ENCODE measurements at regions not wholly inside any gene's neighbourhood (a gene's known extent, or its start where the extent isn't known, plus 50 kb on each side); places are given as distances from the start of the nearest gene placed in this dataset.
"Not testable (repeated sequence)": the region's sequence is repeated elsewhere in the genome, so short reads cannot be mapped to it uniquely, and the experiment has no call there.

DNA sequence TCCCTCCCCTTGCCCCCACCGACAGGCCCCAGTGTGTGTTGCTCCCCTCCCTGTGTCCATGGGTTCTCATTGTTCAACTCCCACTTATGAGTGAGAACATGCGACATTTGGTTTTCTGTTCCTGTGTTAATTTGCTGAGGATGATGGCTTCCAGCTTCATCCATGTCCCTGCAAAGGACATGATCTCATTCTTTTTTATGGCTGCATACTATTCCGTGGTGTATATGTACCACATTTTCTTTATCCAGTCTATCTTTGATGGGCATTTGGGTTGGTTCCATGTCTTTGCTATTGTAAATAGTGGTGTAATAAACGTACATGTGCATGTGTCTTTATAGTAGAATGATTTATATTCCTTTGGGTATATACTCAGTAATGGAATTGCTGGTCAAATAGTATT is 85.6 kb upstream of the NFASC start:
- not testable (repeated sequence) for TF ChIP-seq EP300 (IDR thresholded peaks at IDR 0.05); RNF2 (IDR thresholded peaks at IDR 0.05; ENCODE audit: borderline replicate concordance, low read depth); HEYL (CRISPR knock-in tag; IDR thresholded peaks at IDR 0.05); RARB (CRISPR knock-in tag; IDR thresholded peaks at IDR 0.05); MAZ (IDR thresholded peaks at IDR 0.05; ENCODE audit: borderline replicate concordance, low read depth, low read length); HDAC2 (IDR thresholded peaks at IDR 0.05); MAFK (IDR thresholded peaks at IDR 0.05; ENCODE audit: partially characterized antibody); RCOR1 (IDR thresholded peaks at IDR 0.05; ENCODE audit: low read depth, low read length); RAD21 (conservative IDR thresholded peaks at IDR 0.05 in 1 of 2, IDR thresholded peaks at IDR 0.05 in 1 of 2)
- TF ChIP-seq, protein P1, sequence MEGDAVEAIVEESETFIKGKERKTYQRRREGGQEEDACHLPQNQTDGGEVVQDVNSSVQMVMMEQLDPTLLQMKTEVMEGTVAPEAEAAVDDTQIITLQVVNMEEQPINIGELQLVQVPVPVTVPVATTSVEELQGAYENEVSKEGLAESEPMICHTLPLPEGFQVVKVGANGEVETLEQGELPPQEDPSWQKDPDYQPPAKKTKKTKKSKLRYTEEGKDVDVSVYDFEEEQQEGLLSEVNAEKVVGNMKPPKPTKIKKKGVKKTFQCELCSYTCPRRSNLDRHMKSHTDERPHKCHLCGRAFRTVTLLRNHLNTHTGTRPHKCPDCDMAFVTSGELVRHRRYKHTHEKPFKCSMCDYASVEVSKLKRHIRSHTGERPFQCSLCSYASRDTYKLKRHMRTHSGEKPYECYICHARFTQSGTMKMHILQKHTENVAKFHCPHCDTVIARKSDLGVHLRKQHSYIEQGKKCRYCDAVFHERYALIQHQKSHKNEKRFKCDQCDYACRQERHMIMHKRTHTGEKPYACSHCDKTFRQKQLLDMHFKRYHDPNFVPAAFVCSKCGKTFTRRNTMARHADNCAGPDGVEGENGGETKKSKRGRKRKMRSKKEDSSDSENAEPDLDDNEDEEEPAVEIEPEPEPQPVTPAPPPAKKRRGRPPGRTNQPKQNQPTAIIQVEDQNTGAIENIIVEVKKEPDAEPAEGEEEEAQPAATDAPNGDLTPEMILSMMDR (IDR thresholded peaks at IDR 0.05): not testable (repeated sequence)
- TF ChIP-seq, protein P2, sequence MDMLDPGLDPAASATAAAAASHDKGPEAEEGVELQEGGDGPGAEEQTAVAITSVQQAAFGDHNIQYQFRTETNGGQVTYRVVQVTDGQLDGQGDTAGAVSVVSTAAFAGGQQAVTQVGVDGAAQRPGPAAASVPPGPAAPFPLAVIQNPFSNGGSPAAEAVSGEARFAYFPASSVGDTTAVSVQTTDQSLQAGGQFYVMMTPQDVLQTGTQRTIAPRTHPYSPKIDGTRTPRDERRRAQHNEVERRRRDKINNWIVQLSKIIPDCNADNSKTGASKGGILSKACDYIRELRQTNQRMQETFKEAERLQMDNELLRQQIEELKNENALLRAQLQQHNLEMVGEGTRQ (IDR thresholded peaks at IDR 0.05): not testable (repeated sequence)
- TF ChIP-seq, protein P3, sequence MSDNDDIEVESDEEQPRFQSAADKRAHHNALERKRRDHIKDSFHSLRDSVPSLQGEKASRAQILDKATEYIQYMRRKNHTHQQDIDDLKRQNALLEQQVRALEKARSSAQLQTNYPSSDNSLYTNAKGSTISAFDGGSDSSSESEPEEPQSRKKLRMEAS (IDR thresholded peaks at IDR 0.05): not testable (repeated sequence)

Data from A549 (cell line).